K562 (cell line): ENCODE measurements at regions not wholly inside any gene's neighbourhood (a gene's known extent, or its start where the extent isn't known, plus 50 kb on each side); places are given as distances from the start of the nearest gene placed in this dataset.
A peak's percentile ranks its signal among the peaks of the same experiment; 100 is the strongest.

Source experiments
- ATAC-seq: fragments of 200-7000 bp; cut with Tn5 transposase; 3 replicates; pipeline ENCODE4 v1.9.1; 2020; ENCODE audit warnings: moderate library complexity
- BruUV-seq: library from RNA; stranded (reverse); fragments of 400-500 nt; replicated peaks from 2 replicates; lab custom pipeline; 2021; lab: Mats Ljungman, UMichigan
- CTCF ChIA-PET: fragments of 300-600 bp; formaldehyde crosslinking; extraction: SDS; loops from one replicate; lab custom pipeline; 2021; ENCODE audit warnings: low intra/inter-chr PET ratio; lab: Yijun Ruan, JAX
- POLR2A ChIA-PET: fragments of 300-600, 350-650 bp; sonication (Branson Sonifier 250); formaldehyde crosslinking; extraction: SDS; loops from one replicate; lab custom pipeline; 2021; ENCODE audit warnings: antibody characterized with exemption, inconsistent platforms; lab: Yijun Ruan, JAX
- DNase-seq, 4 experiments: peaks; one replicate each; pipeline versions ENCODE4 v3.0.0 to v3.0.0-alpha.2; 2011 to 2018; ENCODE audit warnings: low spot score in 3 of 4, mixed read lengths in 3 of 4; ENCODE audit errors: extremely low read depth in 1 of 4
- FAIRE-seq: peaks from 2 replicates; lab custom pipeline; 2011; peaks lifted over from hg19 to GRCh38; lab: Jason Lieb, UNC
- H2AFZ ChIP-seq: 2 replicates; pipeline ENCODE4 v1.6.0; 2011; ENCODE audit warnings: low read depth, low read length, control low read depth, inconsistent platforms
- H3K27ac ChIP-seq: fragments of 200-600 bp; 3 replicates; pipeline ENCODE4 v1.8.0; 2011; ENCODE audit warnings: low read depth, mild to moderate bottlenecking, control low read depth, inconsistent platforms, low read length, moderate library complexity, mixed read lengths; ENCODE audit errors: extremely low read depth
- H3K27me3 ChIP-seq, 2 experiments: fragments of 300-600 bp in 1 of 2; 2 replicates in 1 of 2; 3 replicates in 1 of 2; pipeline versions ENCODE4 v1.6.0 to v1.8.0; 2011; ENCODE audit warnings: inconsistent platforms in 2 of 2, low read length in 2 of 2, mild to moderate bottlenecking in 1 of 2, mixed read lengths in 1 of 2, moderate library complexity in 1 of 2; ENCODE audit not compliant: control insufficient read depth in 2 of 2, insufficient read depth in 2 of 2
- H3K36me3 ChIP-seq: fragments of 300-600 bp; 3 replicates; pipeline ENCODE4 v1.8.0; 2011; ENCODE audit warnings: mild to moderate bottlenecking, low read length, inconsistent platforms; ENCODE audit not compliant: control insufficient read depth, insufficient read depth
- H3K4me1 ChIP-seq, 2 experiments: fragments of 200-600 bp in 1 of 2; replicated peaks in 1 of 2; 2 replicates in 1 of 2; 3 replicates in 1 of 2; pipeline versions ENCODE4 v1.5.1 to v1.8.0; 2011; ENCODE audit warnings: inconsistent platforms in 2 of 2, low read length in 2 of 2, mild to moderate bottlenecking in 1 of 2, mixed read lengths in 1 of 2, moderate library complexity in 1 of 2; ENCODE audit not compliant: control insufficient read depth in 2 of 2, insufficient read depth in 2 of 2
- H3K4me2 ChIP-seq: 2 replicates; pipeline ENCODE4 v1.6.1; 2011; ENCODE audit warnings: low read length, control low read depth, inconsistent platforms, mixed read lengths; ENCODE audit not compliant: insufficient read depth
- H3K4me3 ChIP-seq: fragments of 200-600 bp; sonication (generic), shearing (Covaris generic); 2 replicates; pipeline ENCODE4 v1.5.1; 2016; ENCODE audit warnings: control low read depth, inconsistent platforms
- H3K79me2 ChIP-seq: fragments of 200-600 bp; 3 replicates; pipeline ENCODE4 v1.8.0; 2011; ENCODE audit warnings: low read length, inconsistent platforms; ENCODE audit not compliant: control insufficient read depth, insufficient read depth
- H3K9ac ChIP-seq, 2 experiments: 2 replicates each; pipeline versions ENCODE4 v1.6.0 to v1.6.1; 2011; ENCODE audit warnings: low read depth in 2 of 2, low read length in 2 of 2, control low read depth in 1 of 2, inconsistent platforms in 1 of 2, mild to moderate bottlenecking in 1 of 2, mixed read lengths in 1 of 2; ENCODE audit not compliant: insufficient read depth in 1 of 2
- H3K9me1 ChIP-seq: one replicate; pipeline ENCODE4 v1.6.0; 2011; ENCODE audit warnings: inconsistent platforms, mild to moderate bottlenecking, low read length, moderate library complexity; ENCODE audit not compliant: control insufficient read depth, insufficient read depth
- H3K9me3 ChIP-seq: replicated peaks from 2 replicates; pipeline ENCODE4 v1.5.1; 2011; ENCODE audit warnings: low read depth, low read length, inconsistent platforms; ENCODE audit not compliant: control insufficient read depth, insufficient read depth
- H4K20me1 ChIP-seq: replicated peaks from 2 replicates; pipeline ENCODE4 v1.6.1; 2011; ENCODE audit warnings: low read length, inconsistent platforms, mixed read lengths; ENCODE audit not compliant: control insufficient read depth, insufficient read depth
- GABPB1 ChIP-seq: sonication (generic); formaldehyde crosslinking; IDR thresholded peaks from 2 replicates; pipeline ENCODE4 v1.8.0; 2022; ENCODE audit warnings: mild to moderate bottlenecking, missing genetic modification reagents
- KLF16 ChIP-seq: IDR thresholded peaks from 2 replicates; pipeline ENCODE4 v1.6.1; 2016; ENCODE audit warnings: antibody characterized with exemption
- NFRKB ChIP-seq: fragments of 450-650 bp; IDR thresholded peaks from 2 replicates; pipeline ENCODE4 v1.6.1; 2016; ENCODE audit warnings: low read depth
- ZNF121 ChIP-seq: sonication (generic); formaldehyde crosslinking; conservative IDR thresholded peaks from 2 replicates; pipeline ENCODE4 v1.8.0; 2022; ENCODE audit warnings: missing genetic modification reagents
- WGBS: fragments of 100-300 bp; shearing (Covaris generic); methylation state at CpG from one replicate; pipeline ENCODE4 v1.1.6; 2016; ENCODE audit warnings: low coverage, mixed read lengths; ENCODE audit not compliant: insufficient coverage; ENCODE audit errors: missing lambda C conversion rate; 5-methylcytosine and 5-hydroxymethylcytosine counted together
- in situ Hi-C: fragments of 300-500 bp; cut with MboI; formaldehyde crosslinking; loops from 4 replicates; pipeline ENCODE4 v1.15.0; 2018; ENCODE audit warnings: inconsistent platforms, mixed read lengths
- intact Hi-C: fragments of 100-400 bp; cut with micrococcal nuclease; formaldehyde crosslinking; loops from 2 replicates; pipeline ENCODE4 v1.14.2; 2022
- TF ChIP-seq, protein P1 (sequence below): fragments of 450-650 bp; IDR thresholded peaks from 2 replicates; pipeline ENCODE4 v1.6.1; 2016

- in situ Hi-C loops (no loop called here), intact Hi-C loops (no loop called here)
- no peak overlapping the region for H3K27ac ChIP-seq
- peaks cover 3 to 26% of the 10 kb centered on the region in 2 experiments; a peak in 4 of 5 replicates for H3K27me3 ChIP-seq
- TF ChIP-seq NFRKB, result no peak
- TF ChIP-seq, protein P1, sequence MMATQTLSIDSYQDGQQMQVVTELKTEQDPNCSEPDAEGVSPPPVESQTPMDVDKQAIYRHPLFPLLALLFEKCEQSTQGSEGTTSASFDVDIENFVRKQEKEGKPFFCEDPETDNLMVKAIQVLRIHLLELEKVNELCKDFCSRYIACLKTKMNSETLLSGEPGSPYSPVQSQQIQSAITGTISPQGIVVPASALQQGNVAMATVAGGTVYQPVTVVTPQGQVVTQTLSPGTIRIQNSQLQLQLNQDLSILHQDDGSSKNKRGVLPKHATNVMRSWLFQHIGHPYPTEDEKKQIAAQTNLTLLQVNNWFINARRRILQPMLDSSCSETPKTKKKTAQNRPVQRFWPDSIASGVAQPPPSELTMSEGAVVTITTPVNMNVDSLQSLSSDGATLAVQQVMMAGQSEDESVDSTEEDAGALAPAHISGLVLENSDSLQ, result peak; percentile 40; the same call in 1 of the 2 replicates
- ATAC-seq (no peak), DNase-seq (no peak), FAIRE-seq (no peak)
- CTCF ChIA-PET, result no interaction called here
- no TSS peak for BruUV-seq
- WGBS, result 0% methylated on average over 6 of the region's 6 CpGs
- no peaks in the 10 kb centered on the region for H3K9me1 ChIP-seq
- no peak overlapping the region for H3K4me2 ChIP-seq
- no peak overlapping the region for H3K4me3 ChIP-seq
- H3K4me1 ChIP-seq, result no peaks in the 10 kb centered on the region
- no peak overlapping the region for H2AFZ ChIP-seq
- POLR2A ChIA-PET, result interaction anchor here (0.6 to 0.7 kb wide), 2 partner anchors 37 to 912 kb away, joined by 3 to 4 read pairs; no protein-coding TSS in a partner anchor
- H3K36me3 ChIP-seq, result no peaks in the 10 kb centered on the region
- no peaks in the 10 kb centered on the region for H3K79me2 ChIP-seq
- no peak overlapping the region for H3K9ac ChIP-seq
- no peaks in the 10 kb centered on the region for H4K20me1 ChIP-seq
- no peaks in the 10 kb centered on the region for H3K9me3 ChIP-seq
Observed at GRCh38 chr20:51902933-51903332, 100.6 kb upstream of the SALL4 start.

DNA sequence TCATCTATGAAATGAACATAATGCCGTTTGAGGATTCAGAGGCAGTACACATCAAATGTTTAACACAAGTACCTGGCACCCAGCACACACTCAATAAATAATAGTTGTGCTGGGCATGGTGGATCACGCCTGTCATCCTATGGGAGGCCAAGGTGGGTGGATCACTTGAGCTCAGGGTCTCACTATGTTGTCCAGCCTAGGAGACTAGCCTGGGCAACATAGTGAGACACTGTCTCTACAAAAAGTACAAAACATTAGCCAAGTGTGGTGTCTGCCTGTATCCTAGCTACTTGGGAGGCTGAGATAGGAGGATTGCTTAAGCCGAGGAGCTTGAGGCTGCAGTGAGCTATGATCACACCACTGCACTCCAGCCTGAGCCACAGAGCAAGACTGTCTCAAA is 98.1 kb upstream of the SALL4 start:
- Histone ChIP-seq H3K79me2 (no peaks in the 10 kb centered on the region), H3K27me3 (peaks cover 3 to 20% of the 10 kb centered on the region in 2 experiments; a peak in 4 of 5 replicates), H3K4me1 (no peaks in the 10 kb centered on the region), H2AFZ (no peak overlapping the region), H3K4me3 (no peak overlapping the region), H3K36me3 (no peaks in the 10 kb centered on the region)
- no peak for DNase-seq
- WGBS, result 0% methylated on average over 3 of the region's 3 CpGs
- BruUV-seq, result no TSS peak
- TF ChIP-seq ZNF121, result peak; percentile 59
- no peak for TF ChIP-seq GABPB1 (CRISPR knock-in tag)
- TF ChIP-seq KLF16, result no peak
- TF ChIP-seq, all 486 proteins: peak for 1
- no peak for FAIRE-seq
- H3K9me1 ChIP-seq, result no peaks in the 10 kb centered on the region
- H3K9ac ChIP-seq, result no peak overlapping the region
- ATAC-seq, result no peak
- H3K27ac ChIP-seq, result no peak overlapping the region
- H3K4me2 ChIP-seq, result no peak overlapping the region
- no peaks in the 10 kb centered on the region for H3K9me3 ChIP-seq
- intact Hi-C loops (no loop called here), in situ Hi-C loops (no loop called here)
- ChIA-PET POLR2A (interaction anchor here (0.6 kb wide), 3 partner anchors 45 to 74 kb away, joined by 3 to 4 read pairs (median 3); no protein-coding TSS in a partner anchor), CTCF (no interaction called here)
- H4K20me1 ChIP-seq, result no peaks in the 10 kb centered on the region
